ENCODE measurements at regions not wholly inside any gene's neighbourhood (a gene's known extent, or its start where the extent isn't known, plus 50 kb on each side); places are given as distances from the start of the nearest gene placed in this dataset.

DNA sequence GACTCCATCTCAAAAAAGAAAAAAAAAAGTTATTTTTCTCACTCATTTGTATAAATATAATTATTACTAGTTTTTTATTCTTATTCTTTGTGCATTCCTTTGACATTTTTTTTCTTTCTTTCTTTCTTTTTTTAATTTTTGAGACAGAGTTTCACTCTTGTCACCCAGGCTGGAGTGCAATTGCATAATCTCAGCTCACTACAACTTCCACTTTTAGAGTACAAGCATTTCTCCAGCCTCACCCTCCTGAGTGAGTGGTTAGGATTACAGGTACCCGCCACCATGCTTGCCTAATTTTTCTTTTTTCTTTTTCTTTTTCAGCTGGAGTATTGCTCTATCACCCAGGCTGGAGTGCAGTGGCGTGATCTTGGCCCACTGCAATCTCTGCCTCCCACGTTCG, 51.4 kb upstream of the JARID2 start:
- DNase-seq (ENCODE audit: low spot score): no peak
- no peak overlapping the region for H3K27ac ChIP-seq
- TF ChIP-seq, protein P1, sequence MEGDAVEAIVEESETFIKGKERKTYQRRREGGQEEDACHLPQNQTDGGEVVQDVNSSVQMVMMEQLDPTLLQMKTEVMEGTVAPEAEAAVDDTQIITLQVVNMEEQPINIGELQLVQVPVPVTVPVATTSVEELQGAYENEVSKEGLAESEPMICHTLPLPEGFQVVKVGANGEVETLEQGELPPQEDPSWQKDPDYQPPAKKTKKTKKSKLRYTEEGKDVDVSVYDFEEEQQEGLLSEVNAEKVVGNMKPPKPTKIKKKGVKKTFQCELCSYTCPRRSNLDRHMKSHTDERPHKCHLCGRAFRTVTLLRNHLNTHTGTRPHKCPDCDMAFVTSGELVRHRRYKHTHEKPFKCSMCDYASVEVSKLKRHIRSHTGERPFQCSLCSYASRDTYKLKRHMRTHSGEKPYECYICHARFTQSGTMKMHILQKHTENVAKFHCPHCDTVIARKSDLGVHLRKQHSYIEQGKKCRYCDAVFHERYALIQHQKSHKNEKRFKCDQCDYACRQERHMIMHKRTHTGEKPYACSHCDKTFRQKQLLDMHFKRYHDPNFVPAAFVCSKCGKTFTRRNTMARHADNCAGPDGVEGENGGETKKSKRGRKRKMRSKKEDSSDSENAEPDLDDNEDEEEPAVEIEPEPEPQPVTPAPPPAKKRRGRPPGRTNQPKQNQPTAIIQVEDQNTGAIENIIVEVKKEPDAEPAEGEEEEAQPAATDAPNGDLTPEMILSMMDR (IDR thresholded peaks at IDR 0.05): no peak

More for the DNA sequence above, 51.4 kb upstream of the JARID2 start:
- H3K4me3 ChIP-seq: no peak overlapping the region

All from coronary artery (tissue), 2 donors.